ENCODE measurements at regions not wholly inside any gene's neighbourhood (a gene's known extent, or its start where the extent isn't known, plus 50 kb on each side); places are given as distances from the start of the nearest gene placed in this dataset.

DNA sequence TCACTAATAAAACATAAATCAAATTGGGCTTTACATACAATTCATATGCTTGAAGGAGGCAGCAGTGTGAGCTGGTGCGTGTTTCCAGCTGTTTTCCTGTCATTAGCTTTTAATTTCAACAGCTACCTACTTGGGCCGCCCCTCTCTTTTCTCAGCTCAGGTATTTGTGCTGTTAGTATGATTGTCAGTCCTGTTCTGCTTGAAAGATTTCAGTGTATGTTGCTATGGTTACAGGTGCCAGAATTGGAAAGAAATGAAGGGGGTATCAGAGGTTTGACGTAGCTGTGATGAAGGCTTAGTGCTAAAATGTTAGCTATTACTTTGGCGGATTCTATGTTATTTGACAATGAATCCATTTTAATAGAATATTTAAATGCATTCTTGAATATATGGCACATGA is 440.3 kb downstream of the ZIC3 start:
- 5% methylated on average over 4 of the region's 4 CpGs for WGBS (ENCODE audit: low lambda C conversion rate)
- ChIA-PET POLR2A (no interaction called here), CTCF (ENCODE audit: low intra/inter-chr PET ratio, low total read pairs) (no interaction called here)
- H3K36me3 ChIP-seq (replicated peaks in 1 of 2; ENCODE audit: control insufficient read depth in 1 of 2, insufficient read depth in 2 of 2, low read length in 2 of 2): no peaks in the 10 kb centered on the region
- no peak overlapping the region for H2AFZ ChIP-seq (ENCODE audit: low read length)
- no peaks in the 10 kb centered on the region for H3K4me1 ChIP-seq (ENCODE audit: insufficient read depth, low read length)
- H3K79me2 ChIP-seq (ENCODE audit: insufficient read depth, low read length): no peaks in the 10 kb centered on the region
- intact Hi-C loops (cut with micrococcal nuclease; ENCODE audit: unreplicated experiment): no loop called here
- no peaks in the 10 kb centered on the region for H3K27me3 ChIP-seq (ENCODE audit: control insufficient read depth in 1 of 2, insufficient read depth in 2 of 2, low read length in 2 of 2)
- FAIRE-seq (no peak), ATAC-seq (no peak), DNase-seq (ENCODE audit: low spot score) (no peak)
- H3K9ac ChIP-seq (ENCODE audit: insufficient read depth, low read depth, low read length): no peak overlapping the region
- H3K4me3 ChIP-seq (replicated peaks in 1 of 3; ENCODE audit: insufficient read depth in 1 of 3, low read depth in 2 of 3, low read length in 3 of 3): no peak overlapping the region
- no TSS peak for BruUV-seq (replicated peaks)
- H3K27ac ChIP-seq (ENCODE audit: extremely low read length, insufficient read depth, low read length): no peak overlapping the region
- H4K20me1 ChIP-seq (ENCODE audit: insufficient read depth, low read length): no peaks in the 10 kb centered on the region
- no peaks in the 10 kb centered on the region for H3K9me3 ChIP-seq (ENCODE audit: low read length)
- no peak overlapping the region for H3K4me2 ChIP-seq (ENCODE audit: low read depth, low read length)
- no peak for TF ChIP-seq ZNF12 (CRISPR knock-in tag; IDR thresholded peaks at IDR 0.05)
- TF ChIP-seq ZNF720 (CRISPR knock-in tag; IDR thresholded peaks at IDR 0.05): no peak
- in situ Hi-C loops (cut with HindIII; ENCODE audit: extremely low pct_ligation_motif_present, low pct_unique_long_range_greater_than_20kb): no loop called here

GRCh38 chrX:138008281-138008680 is 442.4 kb downstream of the ZIC3 start:
- no peaks in the 10 kb centered on the region for H3K27me3 ChIP-seq (ENCODE audit: control insufficient read depth in 1 of 2, insufficient read depth in 2 of 2, low read length in 2 of 2)
- H3K4me3 ChIP-seq (replicated peaks in 1 of 3; ENCODE audit: insufficient read depth in 1 of 3, low read depth in 2 of 3, low read length in 3 of 3): no peak overlapping the region
- WGBS (ENCODE audit: low lambda C conversion rate): 0% methylated on average over 5 of the region's 5 CpGs
- FAIRE-seq: no peak
- no peaks in the 10 kb centered on the region for H3K9me3 ChIP-seq (ENCODE audit: low read length)
- no peak for ATAC-seq
- no TSS peak for BruUV-seq (replicated peaks)
- H3K4me1 ChIP-seq (ENCODE audit: insufficient read depth, low read length): no peaks in the 10 kb centered on the region
- TF ChIP-seq HNRNPLL (IDR thresholded peaks at IDR 0.05; ENCODE audit: low read depth, low read length, poor library complexity, severe bottlenecking) (no peak), ZNF17 (CRISPR knock-in tag; IDR thresholded peaks at IDR 0.05) (no peak), ZSCAN22 (CRISPR knock-in tag; IDR thresholded peaks at IDR 0.05) (no peak), ZNF101 (CRISPR knock-in tag; IDR thresholded peaks at IDR 0.05; ENCODE audit: borderline replicate concordance, low read depth) (no peak), ASH2L (IDR thresholded peaks at IDR 0.05; ENCODE audit: insufficient read length, low read depth, low read length) (no peak), E2F5 (CRISPR knock-in tag; conservative IDR thresholded peaks at IDR 0.05) (no peak), TBX2 (CRISPR knock-in tag; IDR thresholded peaks at IDR 0.05; ENCODE audit: borderline replicate concordance) (no peak), KLF9 (CRISPR knock-in tag; IDR thresholded peaks at IDR 0.05; ENCODE audit: low read depth) (no peak), NONO (IDR thresholded peaks at IDR 0.05) (no peak), NONO (CRISPR knock-in tag; conservative IDR thresholded peaks at IDR 0.05) (no peak)
- no peak overlapping the region for H3K4me2 ChIP-seq (ENCODE audit: low read depth, low read length)
- H2AFZ ChIP-seq (ENCODE audit: low read length): no peak overlapping the region
- no peak overlapping the region for H3K9ac ChIP-seq (ENCODE audit: insufficient read depth, low read depth, low read length)
- CTCF ChIA-PET (ENCODE audit: low intra/inter-chr PET ratio, low total read pairs): no interaction called here
- H4K20me1 ChIP-seq (ENCODE audit: insufficient read depth, low read length): no peaks in the 10 kb centered on the region
- DNase-seq (ENCODE audit: low spot score): no peak
- POLR2A ChIA-PET: no interaction called here
- H3K79me2 ChIP-seq (ENCODE audit: insufficient read depth, low read length): no peaks in the 10 kb centered on the region
- in situ Hi-C loops (cut with HindIII; ENCODE audit: extremely low pct_ligation_motif_present, low pct_unique_long_range_greater_than_20kb) (no loop called here), intact Hi-C loops (cut with micrococcal nuclease; ENCODE audit: unreplicated experiment) (no loop called here)
- no peak overlapping the region for H3K27ac ChIP-seq (ENCODE audit: extremely low read length, insufficient read depth, low read length)
- H3K36me3 ChIP-seq (replicated peaks in 1 of 2; ENCODE audit: control insufficient read depth in 1 of 2, insufficient read depth in 2 of 2, low read length in 2 of 2): no peaks in the 10 kb centered on the region
